RWPE1 (cell line): ENCODE measurements at regions not wholly inside any gene's neighbourhood (a gene's known extent, or its start where the extent isn't known, plus 50 kb on each side); places are given as distances from the start of the nearest gene placed in this dataset.

Source experiments
- CTCF ChIA-PET: fragments of 350-600 bp; sonication (Branson Sonifier 250); formaldehyde crosslinking; extraction: SDS; loops from one replicate; lab custom pipeline; 2021; lab: Yijun Ruan, JAX
- POLR2A ChIA-PET: fragments of 400-600 bp; formaldehyde crosslinking; extraction: SDS; loops from one replicate; lab custom pipeline; 2020; ENCODE audit warnings: antibody characterized with exemption; ENCODE audit not compliant: low non-redundant PET; lab: Yijun Ruan, JAX
- DNase-seq: peaks from one replicate; pipeline ENCODE4 v3.0.0; 2012; ENCODE audit warnings: low spot score
- H3K27ac ChIP-seq: fragments of 450-650 bp; 2 replicates; pipeline ENCODE4 v1.5.1; 2017
- TF ChIP-seq, protein P1 (sequence below): fragments of 450-650 bp; conservative IDR thresholded peaks from 2 replicates; pipeline ENCODE4 v1.5.1; 2017; ENCODE audit warnings: low read depth, mild to moderate bottlenecking

- ChIA-PET POLR2A (no interaction called here), CTCF (interaction anchor here (0.6 to 0.7 kb wide), 2 partner anchors 489 to 672 kb away, joined by 3 to 8 read pairs; no protein-coding TSS in a partner anchor)
- no peak overlapping the region for H3K27ac ChIP-seq
- no peak for DNase-seq
- TF ChIP-seq, protein P1, sequence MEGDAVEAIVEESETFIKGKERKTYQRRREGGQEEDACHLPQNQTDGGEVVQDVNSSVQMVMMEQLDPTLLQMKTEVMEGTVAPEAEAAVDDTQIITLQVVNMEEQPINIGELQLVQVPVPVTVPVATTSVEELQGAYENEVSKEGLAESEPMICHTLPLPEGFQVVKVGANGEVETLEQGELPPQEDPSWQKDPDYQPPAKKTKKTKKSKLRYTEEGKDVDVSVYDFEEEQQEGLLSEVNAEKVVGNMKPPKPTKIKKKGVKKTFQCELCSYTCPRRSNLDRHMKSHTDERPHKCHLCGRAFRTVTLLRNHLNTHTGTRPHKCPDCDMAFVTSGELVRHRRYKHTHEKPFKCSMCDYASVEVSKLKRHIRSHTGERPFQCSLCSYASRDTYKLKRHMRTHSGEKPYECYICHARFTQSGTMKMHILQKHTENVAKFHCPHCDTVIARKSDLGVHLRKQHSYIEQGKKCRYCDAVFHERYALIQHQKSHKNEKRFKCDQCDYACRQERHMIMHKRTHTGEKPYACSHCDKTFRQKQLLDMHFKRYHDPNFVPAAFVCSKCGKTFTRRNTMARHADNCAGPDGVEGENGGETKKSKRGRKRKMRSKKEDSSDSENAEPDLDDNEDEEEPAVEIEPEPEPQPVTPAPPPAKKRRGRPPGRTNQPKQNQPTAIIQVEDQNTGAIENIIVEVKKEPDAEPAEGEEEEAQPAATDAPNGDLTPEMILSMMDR: no peak
These were observed 114.3 kb upstream of the JAG1 start for GRCh38 chr20:10788055-10788454.

DNA sequence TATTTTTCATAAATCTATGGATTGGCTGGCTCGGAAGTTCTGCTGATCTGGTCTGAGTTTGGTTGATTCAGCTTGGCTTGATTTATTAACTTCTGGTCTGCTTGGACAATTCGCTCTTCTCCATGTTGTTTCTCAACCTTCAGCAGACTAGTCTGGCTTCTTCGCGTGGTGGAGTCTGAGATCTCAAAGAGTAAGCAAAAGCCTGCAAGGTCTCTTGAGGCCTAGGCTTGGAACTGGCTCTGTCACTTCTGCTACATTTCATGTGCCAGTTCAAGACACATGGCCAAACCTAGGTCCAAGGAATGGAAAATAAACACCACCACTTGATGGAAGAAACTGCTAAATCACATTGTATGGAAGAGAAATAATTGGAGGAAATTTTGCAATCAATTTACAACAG lies 115.1 kb upstream of the JAG1 start:
- DNase-seq: no peak
- CTCF ChIA-PET: interaction anchor here (0.6 kb wide), 1 partner anchor 488 kb away, joined by 3 read pairs; no protein-coding TSS in a partner anchor
- TF ChIP-seq, protein P1: no peak
- POLR2A ChIA-PET: no interaction called here
- no peak overlapping the region for H3K27ac ChIP-seq

DNA sequence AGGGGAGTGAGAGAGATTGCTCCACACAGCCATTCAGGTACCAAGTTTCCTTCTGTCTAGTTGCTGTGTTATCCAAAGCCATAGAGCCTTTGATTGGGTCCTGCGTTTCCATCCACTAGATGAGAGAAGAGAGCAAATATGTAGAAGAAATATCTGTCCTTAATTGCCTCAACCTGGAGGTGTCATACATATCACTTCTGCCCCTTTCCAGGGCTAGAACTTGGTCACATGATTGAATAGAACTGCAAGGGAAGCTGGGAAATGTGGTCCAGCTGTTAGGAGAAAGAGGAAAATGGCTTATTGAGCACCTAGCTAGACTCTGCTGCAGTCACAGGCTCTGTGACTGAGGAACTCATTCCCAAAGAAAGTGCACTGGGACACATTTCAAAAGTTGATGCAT lies 115.6 kb upstream of the JAG1 start:
- CTCF ChIA-PET: no interaction called here
- POLR2A ChIA-PET: no interaction called here
- DNase-seq: no peak
- TF ChIP-seq, protein P1: no peak
- no peak overlapping the region for H3K27ac ChIP-seq

DNA sequence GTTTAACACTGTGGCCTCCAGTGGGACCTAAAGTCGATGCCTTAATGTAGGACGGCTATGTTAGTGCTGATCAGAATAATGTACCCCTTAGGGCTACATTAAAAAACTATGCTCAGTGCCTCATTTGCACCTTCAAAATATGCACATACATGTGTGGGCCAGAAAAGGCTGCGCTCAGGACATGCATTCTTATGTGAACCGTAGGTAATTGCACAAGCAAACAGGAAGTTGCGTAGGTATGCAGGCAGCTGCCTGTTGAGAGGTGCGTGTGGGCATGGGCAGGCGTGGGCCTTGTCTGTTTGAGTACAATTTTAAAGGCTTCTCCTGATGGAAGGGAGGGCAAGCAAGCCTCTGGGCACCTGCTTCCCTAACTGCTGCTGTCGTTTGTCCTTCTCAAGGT lies 116.2 kb upstream of the JAG1 start:
- H3K27ac ChIP-seq: peak overlapping the region; percentile 67
- TF ChIP-seq, protein P1: no peak
- POLR2A ChIA-PET: no interaction called here
- peak; percentile 44 for DNase-seq
- CTCF ChIA-PET: no interaction called here

- ChIA-PET CTCF (interaction anchor here (0.6 kb wide), 1 partner anchor 181 kb away, joined by 3 read pairs; no protein-coding TSS in a partner anchor), POLR2A (no interaction called here)
- TF ChIP-seq, protein P1: no peak
- no peak for DNase-seq
- H3K27ac ChIP-seq: no peak overlapping the region
These were observed 118.5 kb upstream of the JAG1 start for GRCh38 chr20:10792291-10792690.

- TF ChIP-seq, protein P1: no peak
- no peak overlapping the region for H3K27ac ChIP-seq
- no peak for DNase-seq
- ChIA-PET CTCF (no interaction called here), POLR2A (no interaction called here)
These were observed 120.0 kb upstream of the JAG1 start for GRCh38 chr20:10793766-10794165.

- POLR2A ChIA-PET: no interaction called here
- H3K27ac ChIP-seq: no peak overlapping the region
- DNase-seq: no peak
- CTCF ChIA-PET: interaction anchor here (0.7 kb wide), 1 partner anchor 18 kb away, joined by 3 read pairs; no protein-coding TSS in a partner anchor
- TF ChIP-seq, protein P1: no peak
These were observed 121.0 kb upstream of the JAG1 start for GRCh38 chr20:10794765-10795164.
